NCI-H2029 (cell line): ENCODE measurements at regions not wholly inside any gene's neighbourhood (a gene's known extent, or its start where the extent isn't known, plus 50 kb on each side); places are given as distances from the start of the nearest gene placed in this dataset.

ENCODE experiments used
- DNase-seq: peaks from one replicate; lab custom pipeline; 2025; lab: John Stamatoyannopoulos, UW

- DNase-seq, result no peak
These were observed 510.9 kb downstream of the TXNL1 start for GRCh38 chr18:56127322-56128099.

DNA sequence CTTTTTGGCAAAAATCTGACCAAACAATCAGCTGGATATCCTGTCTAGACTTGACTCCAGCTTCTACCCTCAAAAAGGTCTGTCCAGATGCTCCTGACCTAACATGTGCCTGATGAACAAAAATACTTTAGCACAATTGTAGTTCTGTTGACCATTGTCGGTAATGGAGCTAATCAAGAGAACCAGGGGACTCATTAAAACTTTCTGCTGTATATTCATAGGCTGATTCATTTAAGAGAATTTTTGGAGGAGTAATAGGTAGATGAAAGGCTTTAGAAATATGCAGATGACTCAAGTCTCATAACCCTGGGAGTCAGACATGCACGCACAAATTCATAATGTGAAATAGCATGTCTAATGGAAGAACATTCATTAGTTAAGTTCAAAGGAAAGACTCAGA, 514.2 kb downstream of the TXNL1 start:
- no peak for DNase-seq

- no peak for DNase-seq
These were observed 516.7 kb downstream of the TXNL1 start for GRCh38 chr18:56121669-56122068.

DNA sequence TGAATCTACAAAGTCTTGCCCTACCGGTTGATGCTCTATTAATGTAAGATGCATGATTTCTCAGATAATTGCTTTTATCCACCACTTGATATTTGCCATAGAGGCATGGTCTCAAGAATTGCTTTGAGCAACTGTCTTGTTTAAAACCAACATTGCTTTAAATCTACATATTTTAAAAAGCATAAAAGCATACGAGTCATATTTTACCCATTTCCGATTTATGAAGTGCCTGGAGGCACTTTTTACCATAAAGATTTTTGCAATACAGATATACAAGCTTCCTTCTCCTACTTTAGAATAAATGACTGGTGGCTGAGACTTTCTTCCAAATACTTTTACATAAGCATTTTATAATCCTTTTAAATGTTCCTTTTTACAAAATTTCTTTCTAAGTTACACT, 517.6 kb downstream of the TXNL1 start:
- no peak for DNase-seq

GRCh38 chr18:56119681-56120080, 518.7 kb downstream of the TXNL1 start:
- no peak for DNase-seq

DNA sequence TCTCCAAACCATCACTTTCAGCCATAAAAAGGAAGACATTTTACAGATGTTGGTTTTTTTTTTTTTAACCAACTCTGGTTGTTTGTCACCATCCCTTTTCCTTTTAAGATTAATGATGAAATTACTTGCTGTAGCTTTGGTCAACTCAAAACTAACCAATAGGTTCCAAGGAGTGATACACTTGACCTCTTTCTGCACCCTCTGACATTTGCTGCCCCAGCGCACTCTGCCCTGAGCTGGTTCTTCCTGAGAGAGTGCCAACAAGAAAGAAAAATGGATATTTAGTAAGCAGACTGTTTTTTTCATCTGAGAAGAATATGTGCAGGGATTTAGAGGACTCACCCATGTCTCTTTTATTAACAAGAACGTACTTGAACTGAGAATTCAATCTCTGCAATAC, 520.0 kb downstream of the TXNL1 start:
- DNase-seq, result no peak

GRCh38 chr18:56115071-56116015, 523.0 kb downstream of the TXNL1 start:
- DNase-seq, result no peak

- DNase-seq, result no peak
These were observed 525.0 kb upstream of the TCF4 start for GRCh38 chr18:56112984-56113383.

DNA sequence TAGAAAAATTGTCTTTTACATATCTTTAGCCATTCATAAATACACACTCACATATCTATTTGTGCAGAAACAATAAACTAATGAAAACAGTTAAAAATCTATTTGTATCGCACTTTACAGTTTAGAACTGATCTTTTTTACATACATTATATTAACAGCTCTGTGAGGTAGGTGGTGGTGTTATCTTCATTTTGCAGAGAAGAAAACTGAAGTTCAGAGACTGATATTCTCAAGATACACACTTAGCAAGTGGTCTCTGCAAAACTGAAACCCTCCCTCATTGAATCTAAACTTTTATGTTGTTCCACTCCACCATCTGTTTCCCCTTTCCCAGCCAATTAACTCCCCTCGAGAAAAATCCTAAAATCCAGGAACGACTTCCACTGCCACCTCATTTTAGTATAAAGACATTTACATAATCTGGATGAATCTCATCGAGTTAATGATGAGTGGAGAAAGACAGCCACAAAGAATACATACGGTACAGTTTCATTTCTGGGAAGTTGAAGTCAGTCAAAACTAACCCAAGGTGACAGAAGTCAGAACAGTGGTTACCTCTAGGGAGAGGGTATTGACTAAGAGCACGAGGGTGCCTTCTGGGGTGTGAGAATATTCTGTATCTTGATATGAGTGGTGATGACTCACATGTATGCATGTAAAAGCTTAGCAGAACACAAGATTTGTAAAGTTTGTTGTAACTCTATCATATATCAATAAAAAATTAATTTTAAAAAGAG, 524.2 kb upstream of the TCF4 start:
- DNase-seq, result no peak

DNA sequence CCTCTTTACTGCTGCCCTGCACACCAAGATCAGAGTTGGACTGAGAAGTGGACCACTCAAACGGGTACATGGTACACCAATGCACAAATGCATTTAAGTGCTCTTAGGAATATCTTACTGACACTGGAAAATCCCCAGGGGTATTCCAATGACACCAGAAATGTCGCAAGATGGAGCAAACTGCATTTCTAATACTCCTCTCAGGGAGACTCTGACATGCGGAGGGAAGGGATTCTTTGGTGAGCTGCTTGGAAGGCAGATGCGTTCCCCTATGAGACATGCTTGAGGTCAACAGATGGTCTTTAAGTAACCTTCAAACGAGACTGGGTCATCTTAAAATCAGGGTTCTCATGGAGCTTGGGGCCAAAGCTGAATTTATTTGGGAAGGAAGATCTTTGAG, 521.8 kb upstream of the TCF4 start:
- no peak for DNase-seq

- DNase-seq, result no peak
These were observed 520.7 kb upstream of the TCF4 start for GRCh38 chr18:56108478-56109367.

GRCh38 chr18:56107821-56108477, 520.0 kb upstream of the TCF4 start:
- no peak for DNase-seq

DNA sequence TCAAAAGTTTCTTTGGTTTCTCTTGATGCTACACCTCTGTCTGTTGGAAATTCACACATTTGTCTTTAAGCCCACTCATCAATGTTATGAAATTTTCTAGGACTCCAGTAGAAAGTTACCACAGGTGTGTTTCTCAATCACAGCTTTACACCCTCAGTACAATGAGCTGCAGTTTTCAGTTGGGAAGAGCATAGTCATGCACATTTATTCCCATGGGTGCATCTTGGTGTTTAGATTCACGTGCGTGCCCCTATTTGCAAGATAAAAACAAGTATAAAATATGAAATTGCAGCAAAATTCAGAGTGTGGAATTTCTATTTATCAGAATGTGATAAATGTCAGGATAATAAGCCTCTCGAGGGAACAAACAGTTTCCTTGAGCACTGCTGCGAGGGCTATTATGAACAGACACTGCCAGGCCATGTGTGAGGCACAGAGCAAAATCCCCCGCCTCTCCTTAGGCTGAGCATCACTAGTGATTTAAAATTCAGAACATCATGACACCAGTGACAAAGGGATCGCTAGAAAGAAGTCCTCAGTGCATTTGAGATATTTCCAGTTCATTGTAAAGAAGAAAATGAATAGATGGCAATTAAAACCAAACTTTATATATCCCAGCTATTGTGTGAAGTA, 512.2 kb upstream of the TCF4 start:
- DNase-seq, result no peak

DNA sequence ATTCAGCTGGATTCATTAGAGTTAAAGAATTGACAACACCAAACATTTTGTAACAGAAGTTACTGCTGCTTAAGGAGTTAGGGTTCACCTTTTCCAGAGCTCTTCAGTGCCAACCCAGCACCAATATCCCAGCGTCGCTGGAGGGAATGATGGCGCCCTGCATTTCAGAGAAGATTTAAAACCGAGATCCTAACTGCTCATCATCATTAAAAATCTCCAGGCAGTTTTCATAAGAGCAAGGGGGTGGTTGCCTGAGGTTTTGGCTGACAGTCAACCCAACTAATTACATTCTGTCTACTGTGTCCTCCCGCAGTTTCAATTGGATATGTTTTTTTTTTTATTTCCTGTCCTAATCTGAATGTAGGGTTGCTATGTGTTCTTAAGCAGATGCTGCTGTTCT, 509.6 kb upstream of the TCF4 start:
- DNase-seq, result no peak

DNA sequence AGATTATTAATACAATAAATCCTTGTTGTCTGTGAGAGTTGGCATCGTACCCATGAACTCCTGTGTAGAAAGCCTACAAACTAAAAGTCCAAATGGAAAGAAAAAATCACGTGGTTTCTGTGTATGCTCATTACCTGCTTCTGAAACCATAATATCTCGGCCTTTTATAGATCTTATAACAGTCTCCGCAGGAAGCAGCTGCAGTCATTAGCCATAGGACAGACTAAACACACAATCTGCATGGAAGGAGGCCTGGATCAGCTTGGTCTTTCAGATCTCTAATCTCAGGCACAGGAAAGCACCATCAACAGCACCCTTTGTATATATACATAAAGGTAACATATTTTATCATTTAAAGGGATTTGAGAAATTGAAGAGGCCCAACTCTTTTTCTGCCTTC, 508.9 kb upstream of the TCF4 start:
- no peak for DNase-seq

- no peak for DNase-seq
These were observed 501.7 kb upstream of the TCF4 start for GRCh38 chr18:56089612-56090258.

GRCh38 chr18:56086786-56087185, 498.8 kb upstream of the TCF4 start:
- no peak for DNase-seq

DNA sequence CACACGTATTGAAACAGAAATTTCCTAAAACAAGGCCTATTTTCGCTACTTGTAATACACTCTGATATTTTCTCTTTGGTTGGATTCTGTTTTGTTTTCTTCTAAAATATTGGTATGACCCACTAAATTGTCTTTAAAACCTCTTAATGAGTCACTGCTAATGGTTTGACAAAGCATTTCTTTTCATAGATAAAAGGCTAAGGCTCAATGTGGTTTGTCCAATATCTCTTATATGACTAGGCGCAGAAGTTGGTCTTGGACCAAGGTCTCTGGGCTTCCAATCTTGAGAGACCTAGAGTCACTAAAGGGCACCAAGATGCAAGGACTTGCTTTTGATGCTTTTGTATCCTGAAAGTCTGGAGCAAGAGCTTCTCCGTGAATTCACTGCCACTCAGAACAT, 498.2 kb upstream of the TCF4 start:
- no peak for DNase-seq

DNA sequence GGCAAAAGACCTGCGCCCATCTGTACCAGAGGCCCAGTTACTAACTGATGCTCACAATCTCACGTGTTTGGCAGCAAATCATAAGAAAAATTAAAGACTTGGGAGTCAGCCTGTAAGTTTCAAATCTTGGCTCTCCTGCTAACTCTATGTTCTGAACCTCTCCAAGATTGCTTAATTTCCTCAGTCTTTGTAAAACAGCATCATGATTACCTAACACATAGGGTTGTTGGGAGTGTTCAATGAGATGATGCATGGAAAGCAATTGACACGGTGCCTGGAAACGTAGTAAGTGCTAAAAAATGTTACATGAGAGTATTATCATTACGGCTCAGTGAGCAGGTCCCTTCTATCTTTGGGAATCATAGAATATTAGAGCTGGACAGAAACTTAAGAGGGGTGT, 497.6 kb upstream of the TCF4 start:
- DNase-seq, result no peak
